Trophoblast cell (in vitro differentiated cells and primary cell): ENCODE measurements at regions not wholly inside any gene's neighbourhood (a gene's known extent, or its start where the extent isn't known, plus 50 kb on each side); places are given as distances from the start of the nearest gene placed in this dataset.

Source experiments
- DNase-seq, 2 donors: peaks; one replicate each; pipeline ENCODE4 v3.0.0-alpha.2; 2016
- H2AFZ ChIP-seq: 2 replicates; pipeline ENCODE4 v1.6.1; 2013; ENCODE audit warnings: low read length, moderate library complexity, mild to moderate bottlenecking; ENCODE audit not compliant: insufficient read depth, poor library complexity
- H2AK5ac ChIP-seq: 2 replicates; pipeline ENCODE4 v1.6.1; 2013; ENCODE audit warnings: mild to moderate bottlenecking, low read length
- H2BK120ac ChIP-seq: 2 replicates; pipeline ENCODE4 v1.6.1; 2013; ENCODE audit warnings: low read length, mild to moderate bottlenecking, moderate library complexity; ENCODE audit not compliant: insufficient read depth, poor library complexity
- H2BK12ac ChIP-seq: 2 replicates; pipeline ENCODE4 v1.6.1; 2013; ENCODE audit warnings: mild to moderate bottlenecking, low read length, moderate library complexity
- H2BK5ac ChIP-seq: 2 replicates; pipeline ENCODE4 v1.6.1; 2013; ENCODE audit warnings: low read length, low read depth, moderate library complexity, mild to moderate bottlenecking; ENCODE audit not compliant: poor library complexity
- H3K14ac ChIP-seq: 2 replicates; pipeline ENCODE4 v1.6.1; 2013; ENCODE audit warnings: mild to moderate bottlenecking, low read length
- H3K18ac ChIP-seq: 2 replicates; pipeline ENCODE4 v1.6.1; 2013; ENCODE audit warnings: mild to moderate bottlenecking, low read length
- H3K23ac ChIP-seq: 2 replicates; pipeline ENCODE4 v1.6.1; 2013; ENCODE audit warnings: low read length
- H3K27ac ChIP-seq: 2 replicates; pipeline ENCODE4 v1.5.1; 2013; ENCODE audit warnings: low read depth, mild to moderate bottlenecking, inconsistent platforms, low read length, moderate library complexity
- H3K27me3 ChIP-seq: 2 replicates; pipeline ENCODE4 v1.6.1; 2013; ENCODE audit warnings: inconsistent platforms, mild to moderate bottlenecking, low read length, moderate library complexity; ENCODE audit not compliant: insufficient read depth
- H3K36me3 ChIP-seq, 2 experiments: 1 replicate in 1 of 2; 2 replicates in 1 of 2; pipeline ENCODE4 v1.6.1; 2013; ENCODE audit warnings: low read length in 2 of 2, mild to moderate bottlenecking in 2 of 2, moderate library complexity in 1 of 2; ENCODE audit not compliant: insufficient read depth in 2 of 2, control insufficient read depth in 1 of 2
- H3K4ac ChIP-seq: 2 replicates; pipeline ENCODE4 v1.6.1; 2013; ENCODE audit warnings: low read depth, mild to moderate bottlenecking, low read length, moderate library complexity
- H3K4me1 ChIP-seq, 2 experiments: 1 replicate in 1 of 2; 2 replicates in 1 of 2; pipeline ENCODE4 v1.6.1; 2013; ENCODE audit warnings: low read length in 2 of 2, mild to moderate bottlenecking in 2 of 2, moderate library complexity in 1 of 2; ENCODE audit not compliant: insufficient read depth in 2 of 2, control insufficient read depth in 1 of 2
- H3K4me2 ChIP-seq: 2 replicates; pipeline ENCODE4 v1.6.1; 2013; ENCODE audit warnings: inconsistent platforms, mild to moderate bottlenecking, low read length, moderate library complexity
- H3K4me3 ChIP-seq: 2 replicates; pipeline ENCODE4 v1.5.1; 2013; ENCODE audit warnings: mild to moderate bottlenecking, low read depth, low read length, inconsistent platforms
- H3K79me1 ChIP-seq: one replicate; pipeline ENCODE4 v1.6.1; 2013; ENCODE audit warnings: low read length
- H3K79me2 ChIP-seq: 2 replicates; pipeline ENCODE4 v1.6.1; 2013; ENCODE audit warnings: low read length, mild to moderate bottlenecking; ENCODE audit not compliant: control insufficient read depth, insufficient read depth, poor library complexity
- H3K9ac ChIP-seq: 2 replicates; pipeline ENCODE4 v1.6.1; 2013; ENCODE audit warnings: mild to moderate bottlenecking, low read length
- H3K9me3 ChIP-seq: 2 replicates; pipeline ENCODE4 v1.6.1; 2013; ENCODE audit warnings: low read depth, mild to moderate bottlenecking, control low read depth, inconsistent platforms, low read length; ENCODE audit not compliant: insufficient read depth
- H4K12ac ChIP-seq: 2 replicates; pipeline ENCODE4 v1.6.1; 2013; ENCODE audit warnings: low read depth, mild to moderate bottlenecking, low read length, moderate library complexity
- H4K8ac ChIP-seq: 2 replicates; pipeline ENCODE4 v1.6.1; 2013; ENCODE audit warnings: low read depth, mild to moderate bottlenecking, low read length, moderate library complexity
- H4K91ac ChIP-seq: one replicate; pipeline ENCODE4 v1.6.1; 2013; ENCODE audit warnings: low read depth, mild to moderate bottlenecking, low read length, moderate library complexity
- WGBS: extraction: QIAGEN DNeasy Blood & Tissue Kit; methylation state at CpG from one replicate; pipeline ENCODE4 v1.1.7; 2013; ENCODE audit warnings: missing lambda C conversion rate; ENCODE audit not compliant: insufficient read length, insufficient coverage; ENCODE audit errors: extremely low coverage; 5-methylcytosine and 5-hydroxymethylcytosine counted together

- H3K4me3 ChIP-seq = no peak overlapping the region
- H3K23ac ChIP-seq = no peak overlapping the region
- H3K27me3 ChIP-seq = no peaks in the 10 kb centered on the region
- no peak overlapping the region for H2BK12ac ChIP-seq
- no peak overlapping the region for H2BK120ac ChIP-seq
- H3K4me1 ChIP-seq = no peaks in the 10 kb centered on the region
- no peaks in the 10 kb centered on the region for H3K79me1 ChIP-seq
- no peaks in the 10 kb centered on the region for H3K79me2 ChIP-seq
- H2BK5ac ChIP-seq = no peak overlapping the region
- no peak overlapping the region for H4K8ac ChIP-seq
- H3K27ac ChIP-seq = no peak overlapping the region
- no peak overlapping the region for H3K4ac ChIP-seq
- no peak overlapping the region for H4K91ac ChIP-seq
- no peak overlapping the region for H4K12ac ChIP-seq
- no peak overlapping the region for H3K18ac ChIP-seq
- no peak overlapping the region for H3K4me2 ChIP-seq
- no peaks in the 10 kb centered on the region for H3K36me3 ChIP-seq
- no peak overlapping the region for H3K9ac ChIP-seq
- WGBS = no CpG with 5 or more reads among the region's 5 CpGs
- H2AK5ac ChIP-seq = no peak overlapping the region
- H3K14ac ChIP-seq = no peak overlapping the region
- no peak for DNase-seq
- no peak overlapping the region for H2AFZ ChIP-seq
- no peaks in the 10 kb centered on the region for H3K9me3 ChIP-seq
Measured at GRCh38 chr12:126557659-126558058, 1492.4 kb downstream of the AACS start.

- H2AFZ ChIP-seq = no peak overlapping the region
Measured at GRCh38 chr12:126558219-126558618, 1493.0 kb downstream of the AACS start.

DNA sequence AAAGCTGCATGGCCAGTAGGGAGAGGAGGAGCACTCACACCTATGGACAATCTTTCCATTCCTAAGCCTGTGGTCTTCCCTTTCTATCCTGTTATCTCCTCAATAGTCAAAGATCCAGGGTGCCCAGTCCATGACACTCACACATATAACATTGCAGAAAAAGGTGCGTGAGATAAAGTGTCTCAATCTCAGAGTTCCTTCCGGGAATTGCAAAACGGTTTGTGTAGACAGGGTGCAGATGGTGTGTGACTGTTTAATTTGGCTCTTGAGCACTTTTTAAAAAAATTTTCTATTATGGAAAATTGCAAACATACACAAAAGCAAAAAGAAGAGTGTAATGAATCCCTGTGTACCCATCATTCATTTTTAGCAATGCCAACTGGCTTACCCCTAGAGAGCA lies 1493.6 kb downstream of the AACS start:
- no peak overlapping the region for H4K12ac ChIP-seq
- H2AFZ ChIP-seq = no peak overlapping the region
- H3K27ac ChIP-seq = no peak overlapping the region
- no peaks in the 10 kb centered on the region for H3K4me1 ChIP-seq
- no peak overlapping the region for H3K18ac ChIP-seq
- H3K14ac ChIP-seq = no peak overlapping the region
- H3K79me2 ChIP-seq = no peaks in the 10 kb centered on the region
- no CpG with 5 or more reads among the region's 3 CpGs for WGBS
- H2BK120ac ChIP-seq = no peak overlapping the region
- no peaks in the 10 kb centered on the region for H3K36me3 ChIP-seq
- no peaks in the 10 kb centered on the region for H3K27me3 ChIP-seq
- no peak overlapping the region for H2BK12ac ChIP-seq
- no peak overlapping the region for H2BK5ac ChIP-seq
- H3K9ac ChIP-seq = no peak overlapping the region
- no peak overlapping the region for H4K8ac ChIP-seq
- H3K4ac ChIP-seq = no peak overlapping the region
- H2AK5ac ChIP-seq = no peak overlapping the region
- H3K9me3 ChIP-seq = no peaks in the 10 kb centered on the region
- no peak overlapping the region for H3K4me3 ChIP-seq
- H3K4me2 ChIP-seq = no peak overlapping the region
- no peak overlapping the region for H3K23ac ChIP-seq
- no peak for DNase-seq
- H3K79me1 ChIP-seq = no peaks in the 10 kb centered on the region
- no peak overlapping the region for H4K91ac ChIP-seq

More at GRCh38 chr12:126558219-126558618, 1493.0 kb downstream of the AACS start:
- H3K18ac ChIP-seq = no peak overlapping the region
- no peaks in the 10 kb centered on the region for H3K9me3 ChIP-seq
- no peak overlapping the region for H2BK5ac ChIP-seq
- no peak overlapping the region for H3K4me2 ChIP-seq
- H4K12ac ChIP-seq = no peak overlapping the region
- no peak for DNase-seq
- no CpG with 5 or more reads among the region's 2 CpGs for WGBS
- H2AK5ac ChIP-seq = no peak overlapping the region
- no peaks in the 10 kb centered on the region for H3K79me2 ChIP-seq
- H2BK12ac ChIP-seq = no peak overlapping the region
- H3K4me1 ChIP-seq = no peaks in the 10 kb centered on the region
- no peaks in the 10 kb centered on the region for H3K27me3 ChIP-seq
- no peaks in the 10 kb centered on the region for H3K79me1 ChIP-seq
- no peak overlapping the region for H4K8ac ChIP-seq
- H3K4me3 ChIP-seq = no peak overlapping the region
- H3K23ac ChIP-seq = no peak overlapping the region
- no peak overlapping the region for H4K91ac ChIP-seq
- H3K4ac ChIP-seq = no peak overlapping the region
- no peak overlapping the region for H3K9ac ChIP-seq
- no peak overlapping the region for H2BK120ac ChIP-seq
- no peak overlapping the region for H3K27ac ChIP-seq
- no peaks in the 10 kb centered on the region for H3K36me3 ChIP-seq
- H3K14ac ChIP-seq = no peak overlapping the region

DNA sequence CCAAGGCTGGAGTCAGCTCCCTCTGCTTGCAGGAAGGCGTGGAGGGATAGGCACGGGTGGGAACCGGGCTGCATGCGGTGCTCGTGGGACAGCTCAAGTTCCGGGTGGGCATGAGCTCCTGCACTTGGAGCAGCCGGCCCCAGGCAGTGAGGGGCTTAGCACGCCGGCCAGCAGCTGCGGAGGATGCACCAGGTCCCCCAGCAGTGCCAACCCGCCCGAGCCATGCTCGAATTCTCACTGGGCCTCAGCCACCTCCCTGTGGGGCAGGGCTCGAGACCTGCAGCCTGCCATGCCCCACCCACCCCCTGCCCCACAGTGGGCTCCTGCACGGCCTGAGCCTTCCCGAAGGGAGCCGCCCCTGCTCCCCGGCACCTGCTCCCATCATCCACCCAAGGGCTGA lies 1501.8 kb downstream of the AACS start:
- Histone ChIP-seq H3K4me1 (no peaks in the 10 kb centered on the region), H3K4me3 (peak overlapping the region; percentile 32), H3K23ac (no peak overlapping the region), H3K36me3 (no peaks in the 10 kb centered on the region), H3K27me3 (no peaks in the 10 kb centered on the region), H3K9ac (no peak overlapping the region), H4K91ac (no peak overlapping the region), H2AK5ac (no peak overlapping the region), H3K18ac (no peak overlapping the region), H2BK120ac (no peak overlapping the region), H4K8ac (no peak overlapping the region), H3K27ac (no peak overlapping the region), H4K12ac (no peak overlapping the region), H2BK5ac (no peak overlapping the region), H3K9me3 (peaks cover 5% of the 10 kb centered on the region), H2BK12ac (no peak overlapping the region), H3K79me1 (no peaks in the 10 kb centered on the region), H2AFZ (no peak overlapping the region), H3K4ac (no peak overlapping the region), H3K4me2 (no peak overlapping the region), H3K79me2 (no peaks in the 10 kb centered on the region), H3K14ac (no peak overlapping the region)
- no CpG with 5 or more reads among the region's 18 CpGs for WGBS
- no peak for DNase-seq
